ENCODE measurements at regions not wholly inside any gene's neighbourhood (a gene's known extent, or its start where the extent isn't known, plus 50 kb on each side); places are given as distances from the start of the nearest gene placed in this dataset.

DNA sequence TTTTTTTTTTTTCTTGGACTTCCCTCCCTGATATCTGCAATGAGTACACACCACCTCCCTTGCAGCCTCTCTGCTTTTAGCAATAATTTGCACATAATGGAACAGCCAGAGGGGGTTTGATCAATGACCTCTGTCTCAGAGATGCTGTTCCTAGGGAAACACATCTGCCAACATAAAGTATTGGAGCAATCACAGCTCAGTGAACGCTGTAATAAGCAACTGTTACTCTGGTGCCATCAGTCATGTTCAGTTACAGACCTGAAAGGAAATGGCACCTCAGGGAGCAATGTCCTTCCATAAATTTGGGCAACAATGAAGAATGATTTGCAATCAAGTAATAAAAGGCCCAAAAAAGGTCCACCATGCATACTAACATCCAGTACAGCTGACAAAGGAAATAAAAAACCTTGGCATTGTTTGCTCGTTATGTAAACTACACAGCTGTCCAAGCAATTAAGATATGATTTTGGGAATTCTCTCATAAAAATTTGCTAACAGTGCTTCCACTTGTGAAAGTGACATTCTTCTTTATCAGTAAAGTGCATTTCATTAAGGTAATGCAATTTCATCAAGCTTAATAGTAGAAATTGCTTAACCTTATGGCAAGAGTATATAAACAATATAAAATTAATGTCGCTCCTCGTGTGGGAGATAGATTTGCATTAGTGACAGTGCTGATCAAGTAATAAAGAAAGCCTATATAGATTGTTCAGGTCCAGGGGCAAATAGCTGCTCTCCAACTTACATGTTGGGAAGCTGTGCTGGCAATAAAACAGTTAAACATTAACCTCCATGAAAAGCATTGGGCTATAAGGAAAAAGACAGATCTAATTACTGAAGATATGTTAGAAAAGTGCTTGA, 167.8 kb downstream of the RASEF start:
- TF ChIP-seq, protein P1, sequence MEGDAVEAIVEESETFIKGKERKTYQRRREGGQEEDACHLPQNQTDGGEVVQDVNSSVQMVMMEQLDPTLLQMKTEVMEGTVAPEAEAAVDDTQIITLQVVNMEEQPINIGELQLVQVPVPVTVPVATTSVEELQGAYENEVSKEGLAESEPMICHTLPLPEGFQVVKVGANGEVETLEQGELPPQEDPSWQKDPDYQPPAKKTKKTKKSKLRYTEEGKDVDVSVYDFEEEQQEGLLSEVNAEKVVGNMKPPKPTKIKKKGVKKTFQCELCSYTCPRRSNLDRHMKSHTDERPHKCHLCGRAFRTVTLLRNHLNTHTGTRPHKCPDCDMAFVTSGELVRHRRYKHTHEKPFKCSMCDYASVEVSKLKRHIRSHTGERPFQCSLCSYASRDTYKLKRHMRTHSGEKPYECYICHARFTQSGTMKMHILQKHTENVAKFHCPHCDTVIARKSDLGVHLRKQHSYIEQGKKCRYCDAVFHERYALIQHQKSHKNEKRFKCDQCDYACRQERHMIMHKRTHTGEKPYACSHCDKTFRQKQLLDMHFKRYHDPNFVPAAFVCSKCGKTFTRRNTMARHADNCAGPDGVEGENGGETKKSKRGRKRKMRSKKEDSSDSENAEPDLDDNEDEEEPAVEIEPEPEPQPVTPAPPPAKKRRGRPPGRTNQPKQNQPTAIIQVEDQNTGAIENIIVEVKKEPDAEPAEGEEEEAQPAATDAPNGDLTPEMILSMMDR (IDR thresholded peaks at IDR 0.05; ENCODE audit: poor library complexity, severe bottlenecking) = no peak
- peak; percentile 42 for TF ChIP-seq EP300 (conservative IDR thresholded peaks at IDR 0.05; ENCODE audit: poor library complexity, severe bottlenecking)
- TF ChIP-seq POLR2AphosphoS5 (IDR thresholded peaks at IDR 0.05) = peak; percentile 68
- peak; percentile 31 for TF ChIP-seq REST (IDR thresholded peaks at IDR 0.05; ENCODE audit: borderline replicate concordance)
- TF ChIP-seq EZH2 (IDR thresholded peaks at IDR 0.05; ENCODE audit: borderline replicate concordance, insufficient read depth, low read length, poor library complexity, severe bottlenecking) = no peak
- no peak for TF ChIP-seq SMC3 (conservative IDR thresholded peaks at IDR 0.05; ENCODE audit: poor library complexity)
- TF ChIP-seq TAF1 (IDR thresholded peaks at IDR 0.05; ENCODE audit: low read depth) = no peak
- TF ChIP-seq RAD21 (conservative IDR thresholded peaks at IDR 0.05) = no peak
